ENCODE measurements at regions not wholly inside any gene's neighbourhood (a gene's known extent, or its start where the extent isn't known, plus 50 kb on each side); places are given as distances from the start of the nearest gene placed in this dataset.

DNA sequence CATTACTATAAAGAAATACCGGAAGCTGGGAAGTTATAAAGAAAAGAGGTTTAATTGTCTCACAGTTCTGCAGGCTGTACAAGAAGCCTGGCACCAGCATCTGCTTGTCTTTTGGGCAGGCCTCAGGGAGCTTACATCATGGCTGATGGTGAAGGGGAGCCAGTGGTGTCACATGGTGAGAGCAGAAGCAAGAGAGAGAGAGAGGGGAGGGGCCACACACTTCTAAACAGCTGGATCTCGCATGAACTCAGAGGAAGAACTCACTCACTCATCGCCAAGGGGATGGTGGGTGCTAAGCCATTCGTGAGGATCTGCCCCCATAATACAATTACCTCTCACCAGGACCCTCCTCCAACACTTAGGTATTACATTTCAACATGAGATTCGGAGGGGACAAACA lies 51.8 kb upstream of the ANKRD34C start:
- Histone ChIP-seq H3K4me3 (no peak overlapping the region), H3K27ac (replicated peaks in 1 of 4) (no peak overlapping the region), H3K36me3 (no peaks in the 10 kb centered on the region), H3K27me3 (peaks cover 0 to 13% (median 0%) of the 10 kb centered on the region in 4 donors), H3K4me1 (no peaks in the 10 kb centered on the region), H3K9me3 (peaks cover 0 to 25% (median 17%) of the 10 kb centered on the region in 4 donors)
- intact Hi-C loops (cut with DNase I), result no loop called here
- DNase-seq (ENCODE audit: extremely low spot score), result no peak
- WGBS, result 68% methylated on average over 5 of the region's 5 CpGs
- TF ChIP-seq EP300 (IDR thresholded peaks at IDR 0.05) (no peak), POLR2A (IDR thresholded peaks at IDR 0.05; ENCODE audit: low read depth) (no peak), POLR2AphosphoS5 (IDR thresholded peaks at IDR 0.05) (no peak)
- TF ChIP-seq, protein P1, sequence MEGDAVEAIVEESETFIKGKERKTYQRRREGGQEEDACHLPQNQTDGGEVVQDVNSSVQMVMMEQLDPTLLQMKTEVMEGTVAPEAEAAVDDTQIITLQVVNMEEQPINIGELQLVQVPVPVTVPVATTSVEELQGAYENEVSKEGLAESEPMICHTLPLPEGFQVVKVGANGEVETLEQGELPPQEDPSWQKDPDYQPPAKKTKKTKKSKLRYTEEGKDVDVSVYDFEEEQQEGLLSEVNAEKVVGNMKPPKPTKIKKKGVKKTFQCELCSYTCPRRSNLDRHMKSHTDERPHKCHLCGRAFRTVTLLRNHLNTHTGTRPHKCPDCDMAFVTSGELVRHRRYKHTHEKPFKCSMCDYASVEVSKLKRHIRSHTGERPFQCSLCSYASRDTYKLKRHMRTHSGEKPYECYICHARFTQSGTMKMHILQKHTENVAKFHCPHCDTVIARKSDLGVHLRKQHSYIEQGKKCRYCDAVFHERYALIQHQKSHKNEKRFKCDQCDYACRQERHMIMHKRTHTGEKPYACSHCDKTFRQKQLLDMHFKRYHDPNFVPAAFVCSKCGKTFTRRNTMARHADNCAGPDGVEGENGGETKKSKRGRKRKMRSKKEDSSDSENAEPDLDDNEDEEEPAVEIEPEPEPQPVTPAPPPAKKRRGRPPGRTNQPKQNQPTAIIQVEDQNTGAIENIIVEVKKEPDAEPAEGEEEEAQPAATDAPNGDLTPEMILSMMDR (IDR thresholded peaks at IDR 0.05), result no peak

DNA sequence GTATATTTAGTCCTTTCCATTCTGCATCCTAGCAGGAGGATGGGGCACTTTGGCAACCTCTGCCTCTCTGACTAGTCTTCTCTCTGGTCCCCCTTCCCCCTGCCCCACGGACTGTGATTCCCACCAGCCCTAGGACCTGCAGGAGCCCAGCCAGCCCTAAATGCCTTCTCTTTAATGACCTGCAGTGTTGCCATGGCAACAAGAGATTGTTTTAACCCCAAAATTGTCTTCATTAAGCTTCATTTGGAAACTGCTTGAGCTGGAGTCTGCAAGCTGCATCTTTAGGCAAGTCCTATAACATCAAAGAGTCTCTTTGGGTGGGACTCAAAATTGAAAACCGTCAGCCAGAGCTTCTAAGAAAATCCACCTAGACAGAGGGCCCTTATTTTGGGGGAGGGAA lies 59.7 kb upstream of the ANKRD34C start:
- no peak overlapping the region for H3K4me3 ChIP-seq
- intact Hi-C loops (cut with DNase I), result no loop called here
- no peak overlapping the region for H3K27ac ChIP-seq (replicated peaks in 1 of 4)
- peaks cover 0 to 8% (median 0%) of the 10 kb centered on the region in 4 donors for H3K4me1 ChIP-seq
- peaks cover 0 to 38% (median 0%) of the 10 kb centered on the region in 4 donors for H3K27me3 ChIP-seq
- DNase-seq (ENCODE audit: extremely low spot score), result no peak
- TF ChIP-seq POLR2A (IDR thresholded peaks at IDR 0.05; ENCODE audit: low read depth), result no peak
- no peak for TF ChIP-seq EP300 (IDR thresholded peaks at IDR 0.05)
- TF ChIP-seq, protein P1 (IDR thresholded peaks at IDR 0.05), result no peak
- TF ChIP-seq POLR2AphosphoS5 (IDR thresholded peaks at IDR 0.05), result no peak
- WGBS, result 44% methylated on average over 2 of the region's 2 CpGs
- no peaks in the 10 kb centered on the region for H3K36me3 ChIP-seq
- peaks cover 0 to under 1% (median 0%) of the 10 kb centered on the region in 4 donors for H3K9me3 ChIP-seq

DNA sequence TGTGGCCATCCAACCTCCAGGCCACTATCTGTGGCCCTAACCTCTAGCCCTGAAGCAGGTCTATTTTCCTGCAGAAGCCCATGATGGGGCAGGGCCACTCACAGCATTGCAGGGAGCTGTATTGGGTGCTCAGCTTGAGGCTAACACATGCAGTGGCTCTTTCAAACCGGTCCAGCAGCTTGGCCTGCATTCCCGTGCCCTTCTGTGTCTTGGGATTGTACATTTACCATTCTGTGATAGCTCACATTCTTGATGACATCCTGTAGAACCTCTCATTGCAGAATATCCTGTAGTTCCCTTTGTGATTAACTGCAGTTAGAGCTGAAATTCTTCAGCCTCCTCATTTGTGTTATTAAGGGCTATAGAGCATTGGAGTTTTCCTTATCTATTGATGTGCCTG lies 60.8 kb upstream of the ANKRD34C start:
- Histone ChIP-seq H3K27me3 (peaks cover 0 to 43% (median 0%) of the 10 kb centered on the region in 4 donors), H3K9me3 (peaks cover 0 to 11% (median 3%) of the 10 kb centered on the region in 4 donors), H3K4me3 (no peak overlapping the region), H3K36me3 (no peaks in the 10 kb centered on the region), H3K27ac (replicated peaks in 1 of 4) (no peak overlapping the region), H3K4me1 (peaks cover 0 to 8% (median 0%) of the 10 kb centered on the region in 4 donors)
- no peak for DNase-seq (ENCODE audit: extremely low spot score)
- TF ChIP-seq POLR2AphosphoS5 (IDR thresholded peaks at IDR 0.05) (no peak), POLR2A (IDR thresholded peaks at IDR 0.05; ENCODE audit: low read depth) (no peak), EP300 (IDR thresholded peaks at IDR 0.05) (no peak)
- TF ChIP-seq, protein P1 (IDR thresholded peaks at IDR 0.05), result no peak
- WGBS, result 63% methylated on average over 2 of the region's 2 CpGs
- intact Hi-C loops (cut with DNase I), result no loop called here

DNA sequence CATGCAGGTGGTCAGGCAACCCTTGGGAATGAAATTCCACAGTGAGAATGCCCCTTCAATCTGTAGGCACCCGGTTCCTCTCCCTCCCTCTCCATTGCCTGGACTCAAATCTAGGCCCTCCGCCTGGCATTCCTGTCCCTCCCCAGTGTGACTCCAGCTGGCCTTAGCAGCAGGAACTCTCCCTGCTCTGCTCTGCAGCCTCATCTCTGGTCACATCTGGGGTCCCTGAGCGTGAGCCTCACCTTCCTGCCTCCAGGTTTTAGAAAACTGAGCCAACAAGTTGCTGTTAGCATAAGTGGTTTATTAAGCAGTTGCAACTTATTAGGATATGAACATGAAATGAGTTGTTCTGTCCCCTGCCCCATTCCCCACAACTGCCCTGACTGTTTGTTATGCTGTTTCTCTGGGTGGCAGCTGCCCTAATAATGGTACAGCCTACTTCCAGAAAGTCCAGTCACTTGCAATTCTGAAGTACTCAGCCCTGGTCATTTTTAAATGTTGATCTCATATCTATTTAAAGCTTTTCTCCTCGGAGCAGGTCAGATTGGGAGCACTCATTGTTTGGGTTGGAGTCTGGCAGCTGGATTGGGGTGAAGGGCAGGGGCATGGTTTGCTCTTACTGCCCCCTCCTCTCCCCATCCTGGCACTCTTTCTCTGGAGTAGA lies 63.0 kb upstream of the ANKRD34C start:
- Histone ChIP-seq H3K27me3 (peaks cover 0 to 47% (median 0%) of the 10 kb centered on the region in 4 donors), H3K4me3 (no peak overlapping the region), H3K4me1 (peaks cover 0 to 8% (median 0%) of the 10 kb centered on the region in 4 donors), H3K36me3 (no peaks in the 10 kb centered on the region), H3K27ac (replicated peaks in 1 of 4) (no peak overlapping the region), H3K9me3 (peaks cover 0 to 11% (median 3%) of the 10 kb centered on the region in 4 donors)
- intact Hi-C loops (cut with DNase I), result no loop called here
- DNase-seq (ENCODE audit: extremely low spot score), result no peak
- WGBS, result 53% methylated on average over 4 of the region's 4 CpGs
- no peak for TF ChIP-seq EP300 (IDR thresholded peaks at IDR 0.05)
- TF ChIP-seq POLR2A (IDR thresholded peaks at IDR 0.05; ENCODE audit: low read depth), result no peak
- TF ChIP-seq, protein P1 (IDR thresholded peaks at IDR 0.05), result no peak
- TF ChIP-seq POLR2AphosphoS5 (IDR thresholded peaks at IDR 0.05), result no peak

All from esophagus muscularis mucosa (tissue), 4 donors.